Ovary (tissue), 3 donors: ENCODE measurements at regions not wholly inside any gene's neighbourhood (a gene's known extent, or its start where the extent isn't known, plus 50 kb on each side); places are given as distances from the start of the nearest gene placed in this dataset.

Experiments
- POLR2A ChIP-seq: fragments of 450-650 bp; IDR thresholded peaks from one replicate; pipeline ENCODE4 v1.6.1; 2017; ENCODE audit warnings: antibody characterized with exemption, mild to moderate bottlenecking, moderate library complexity
- TF ChIP-seq, protein P1 (sequence below), 3 donors: fragments of 450-650 bp in 2 of 3; fragments of 200-600 bp in 1 of 3; IDR thresholded peaks; one replicate each; pipeline versions ENCODE4 v1.5.1 to v1.8.0; 2016 to 2022; ENCODE audit warnings: antibody characterized with exemption in 3 of 3, mild to moderate bottlenecking in 1 of 3
- donor health status: DM: no; HTN: no; CAD: no.

DNA sequence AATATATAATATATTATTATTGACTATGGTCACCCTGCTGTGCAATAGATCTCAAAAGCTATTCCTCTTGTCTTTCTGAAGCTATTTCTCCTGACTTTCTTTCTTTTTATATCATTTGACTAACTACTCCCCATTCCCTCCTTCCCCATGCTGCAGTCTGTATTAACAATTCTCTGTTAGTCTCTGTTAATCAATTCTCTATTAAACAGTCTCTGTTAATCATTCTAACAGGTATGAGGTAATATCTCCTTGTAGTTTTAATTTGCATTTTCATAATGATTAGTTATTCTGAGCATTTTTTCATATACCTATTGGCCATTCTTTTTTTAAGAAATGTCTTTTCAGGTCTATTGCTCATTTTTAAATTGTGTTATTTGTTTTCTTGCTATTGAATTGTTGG, 201.0 kb upstream of the B3GALT2 start:
- TF ChIP-seq POLR2A, result no peak
- TF ChIP-seq, protein P1, sequence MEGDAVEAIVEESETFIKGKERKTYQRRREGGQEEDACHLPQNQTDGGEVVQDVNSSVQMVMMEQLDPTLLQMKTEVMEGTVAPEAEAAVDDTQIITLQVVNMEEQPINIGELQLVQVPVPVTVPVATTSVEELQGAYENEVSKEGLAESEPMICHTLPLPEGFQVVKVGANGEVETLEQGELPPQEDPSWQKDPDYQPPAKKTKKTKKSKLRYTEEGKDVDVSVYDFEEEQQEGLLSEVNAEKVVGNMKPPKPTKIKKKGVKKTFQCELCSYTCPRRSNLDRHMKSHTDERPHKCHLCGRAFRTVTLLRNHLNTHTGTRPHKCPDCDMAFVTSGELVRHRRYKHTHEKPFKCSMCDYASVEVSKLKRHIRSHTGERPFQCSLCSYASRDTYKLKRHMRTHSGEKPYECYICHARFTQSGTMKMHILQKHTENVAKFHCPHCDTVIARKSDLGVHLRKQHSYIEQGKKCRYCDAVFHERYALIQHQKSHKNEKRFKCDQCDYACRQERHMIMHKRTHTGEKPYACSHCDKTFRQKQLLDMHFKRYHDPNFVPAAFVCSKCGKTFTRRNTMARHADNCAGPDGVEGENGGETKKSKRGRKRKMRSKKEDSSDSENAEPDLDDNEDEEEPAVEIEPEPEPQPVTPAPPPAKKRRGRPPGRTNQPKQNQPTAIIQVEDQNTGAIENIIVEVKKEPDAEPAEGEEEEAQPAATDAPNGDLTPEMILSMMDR (IDR thresholded peaks at IDR 0.05), result no peak
